ENCODE measurements at regions not wholly inside any gene's neighbourhood (a gene's known extent, or its start where the extent isn't known, plus 50 kb on each side); places are given as distances from the start of the nearest gene placed in this dataset.

GRCh38 chr9:95689669-95690068, 172.9 kb upstream of the PTCH1 start:
- Histone ChIP-seq H4K91ac (ENCODE audit: insufficient read depth, low read depth, low read length) (no peak overlapping the region), H3K9me1 (ENCODE audit: insufficient read depth, low read length) (no peaks in the 10 kb centered on the region), H3K36me3 (ENCODE audit: control insufficient read depth, insufficient read depth, low read length) (no peaks in the 10 kb centered on the region), H3K4me3 (ENCODE audit: insufficient read depth, low read depth, low read length) (no peak overlapping the region), H3K79me1 (ENCODE audit: low read depth in 1 of 2, low read length in 2 of 2) (no peaks in the 10 kb centered on the region), H3K4me1 (ENCODE audit: control insufficient read depth, insufficient read depth, low read length) (no peaks in the 10 kb centered on the region), H3K4ac (ENCODE audit: low read depth, low read length) (no peak overlapping the region), H4K20me1 (ENCODE audit: insufficient read depth, low read length) (no peaks in the 10 kb centered on the region), H3K9me3 (ENCODE audit: control insufficient read depth, insufficient read depth, low read length) (no peaks in the 10 kb centered on the region), H4K8ac (ENCODE audit: low read depth in 2 of 2, low read length in 2 of 2) (no peak overlapping the region), H2BK20ac (ENCODE audit: low read depth, low read length) (no peak overlapping the region), H3K18ac (ENCODE audit: low read depth, low read length) (no peak overlapping the region), H2BK120ac (ENCODE audit: low read depth, low read length) (no peak overlapping the region), H2AK9ac (replicated peaks; ENCODE audit: low read depth, low read length, poor library complexity) (no peak overlapping the region), H2AK5ac (ENCODE audit: low read depth, low read length) (no peak overlapping the region), H3K56ac (ENCODE audit: extremely low read depth, insufficient read depth, low read length) (no peak overlapping the region), H2BK5ac (ENCODE audit: low read depth, low read length, poor library complexity, severe bottlenecking) (no peak overlapping the region), H3K27me3 (ENCODE audit: control insufficient read depth, insufficient read depth, low read length) (peaks cover 10% of the 10 kb centered on the region; the same call in 1 of the 2 replicates), H3K27ac (ENCODE audit: insufficient read depth, low read length) (no peak overlapping the region), H3K23ac (ENCODE audit: low read depth, low read length) (no peak overlapping the region), H2BK15ac (ENCODE audit: low read depth, low read length) (no peak overlapping the region), H3K14ac (replicated peaks; ENCODE audit: low read depth, low read length) (no peak overlapping the region), H4K5ac (ENCODE audit: low read depth, low read length) (no peak overlapping the region), H2AFZ (replicated peaks; ENCODE audit: low read length, poor library complexity) (no peak overlapping the region), H3K9ac (ENCODE audit: low read depth, low read length) (no peak overlapping the region), H3K4me2 (ENCODE audit: low read depth, low read length) (no peak overlapping the region)
- ATAC-seq (ENCODE audit: low read depth) (no peak), DNase-seq (no peak)
- BruUV-seq (replicated peaks): no TSS peak
- 80% methylated on average over 1 of the region's 2 CpGs; no CpG with 5 or more reads in 1 of the 2 experiments for WGBS, 2 experiments (ENCODE audit: extremely low coverage in 2 of 2, insufficient read length in 1 of 2)
- intact Hi-C loops (cut with micrococcal nuclease) (no loop called here), dilution Hi-C loops (cut with HindIII; ENCODE audit: low sequenced_read_pairs, unreplicated experiment) (no loop called here), in situ Hi-C loops (cut with MboI; ENCODE audit: low sequenced_read_pairs) (no loop called here)
- TF ChIP-seq CHD1 (IDR thresholded peaks at IDR 0.05; ENCODE audit: low read depth, low read length) (no peak), NFE2L2 (IDR thresholded peaks at IDR 0.05; ENCODE audit: low read depth, low read length) (no peak), BHLHE40 (IDR thresholded peaks at IDR 0.05; ENCODE audit: low read depth, low read length) (no peak), MAFK (IDR thresholded peaks at IDR 0.05; ENCODE audit: low read depth, low read length) (no peak), RFX5 (IDR thresholded peaks at IDR 0.05; ENCODE audit: low read depth, low read length) (no peak), MXI1 (IDR thresholded peaks at IDR 0.05; ENCODE audit: borderline replicate concordance, low read depth, low read length) (no peak), CEBPB (IDR thresholded peaks at IDR 0.05; ENCODE audit: low read depth, low read length) (no peak), ELK1 (IDR thresholded peaks at IDR 0.05; ENCODE audit: borderline replicate concordance, low read depth, low read length) (no peak), MAZ (IDR thresholded peaks at IDR 0.05; ENCODE audit: borderline replicate concordance, low read depth, low read length) (no peak), SMC3 (IDR thresholded peaks at IDR 0.05; ENCODE audit: low read depth, low read length) (no peak), RCOR1 (IDR thresholded peaks at IDR 0.05; ENCODE audit: insufficient replicate concordance, low read length) (no peak), POLR2A (IDR thresholded peaks at IDR 0.05; ENCODE audit: low read depth, low read length) (no peak), RAD21 (IDR thresholded peaks at IDR 0.05; ENCODE audit: low read length) (no peak), FOS (IDR thresholded peaks at IDR 0.05; ENCODE audit: low read depth, low read length) (no peak)
- TF ChIP-seq, protein P1, sequence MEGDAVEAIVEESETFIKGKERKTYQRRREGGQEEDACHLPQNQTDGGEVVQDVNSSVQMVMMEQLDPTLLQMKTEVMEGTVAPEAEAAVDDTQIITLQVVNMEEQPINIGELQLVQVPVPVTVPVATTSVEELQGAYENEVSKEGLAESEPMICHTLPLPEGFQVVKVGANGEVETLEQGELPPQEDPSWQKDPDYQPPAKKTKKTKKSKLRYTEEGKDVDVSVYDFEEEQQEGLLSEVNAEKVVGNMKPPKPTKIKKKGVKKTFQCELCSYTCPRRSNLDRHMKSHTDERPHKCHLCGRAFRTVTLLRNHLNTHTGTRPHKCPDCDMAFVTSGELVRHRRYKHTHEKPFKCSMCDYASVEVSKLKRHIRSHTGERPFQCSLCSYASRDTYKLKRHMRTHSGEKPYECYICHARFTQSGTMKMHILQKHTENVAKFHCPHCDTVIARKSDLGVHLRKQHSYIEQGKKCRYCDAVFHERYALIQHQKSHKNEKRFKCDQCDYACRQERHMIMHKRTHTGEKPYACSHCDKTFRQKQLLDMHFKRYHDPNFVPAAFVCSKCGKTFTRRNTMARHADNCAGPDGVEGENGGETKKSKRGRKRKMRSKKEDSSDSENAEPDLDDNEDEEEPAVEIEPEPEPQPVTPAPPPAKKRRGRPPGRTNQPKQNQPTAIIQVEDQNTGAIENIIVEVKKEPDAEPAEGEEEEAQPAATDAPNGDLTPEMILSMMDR (conservative IDR thresholded peaks at IDR 0.05; ENCODE audit: low read depth, low read length): no peak
- TF ChIP-seq, protein P2, sequence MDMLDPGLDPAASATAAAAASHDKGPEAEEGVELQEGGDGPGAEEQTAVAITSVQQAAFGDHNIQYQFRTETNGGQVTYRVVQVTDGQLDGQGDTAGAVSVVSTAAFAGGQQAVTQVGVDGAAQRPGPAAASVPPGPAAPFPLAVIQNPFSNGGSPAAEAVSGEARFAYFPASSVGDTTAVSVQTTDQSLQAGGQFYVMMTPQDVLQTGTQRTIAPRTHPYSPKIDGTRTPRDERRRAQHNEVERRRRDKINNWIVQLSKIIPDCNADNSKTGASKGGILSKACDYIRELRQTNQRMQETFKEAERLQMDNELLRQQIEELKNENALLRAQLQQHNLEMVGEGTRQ (IDR thresholded peaks at IDR 0.05; ENCODE audit: low read depth, low read length): no peak
- POLR2A ChIA-PET (ENCODE audit: unreplicated experiment): no interaction called here
- CTCF ChIA-PET: no interaction called here
